Globus pallidus (tissue), 1 donor: ENCODE measurements at regions not wholly inside any gene's neighbourhood (a gene's known extent, or its start where the extent isn't known, plus 50 kb on each side); places are given as distances from the start of the nearest gene placed in this dataset.
"Not testable (repeated sequence)": the region's sequence is repeated elsewhere in the genome, so short reads cannot be mapped to it uniquely, and the experiment has no call there.

ENCODE experiments used
- DNase-seq: peaks from one replicate; pipeline ENCODE4 v3.0.0-alpha.2; 2015; ENCODE audit warnings: low spot score

- no peak for DNase-seq
Observed at GRCh38 chr3:103173940-103174339, 739.1 kb downstream of the ZPLD1 start.

DNA sequence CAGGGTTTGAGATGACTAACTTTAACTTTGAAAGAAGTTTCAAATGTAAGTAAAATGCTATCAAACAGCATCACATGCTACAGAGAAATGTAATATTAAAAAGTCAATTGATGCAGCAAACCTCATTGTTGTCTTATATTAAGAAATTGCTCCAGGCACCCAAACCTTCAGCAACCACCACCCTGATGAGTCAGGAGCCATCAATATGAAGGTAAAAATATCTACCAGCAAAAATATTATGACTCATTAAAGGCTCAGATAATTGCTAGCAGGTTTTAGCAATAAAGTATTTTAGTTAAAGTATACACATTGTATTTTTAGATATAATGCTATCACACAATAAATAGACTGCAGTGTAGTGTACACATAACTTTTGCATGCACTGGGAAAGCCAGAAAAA, 746.3 kb downstream of the ZPLD1 start:
- no peak for DNase-seq

- no peak for DNase-seq
Observed at GRCh38 chr3:103184772-103185171, 750.0 kb downstream of the ZPLD1 start.

GRCh38 chr3:103189941-103190340, 755.1 kb downstream of the ZPLD1 start:
- no peak for DNase-seq

DNA sequence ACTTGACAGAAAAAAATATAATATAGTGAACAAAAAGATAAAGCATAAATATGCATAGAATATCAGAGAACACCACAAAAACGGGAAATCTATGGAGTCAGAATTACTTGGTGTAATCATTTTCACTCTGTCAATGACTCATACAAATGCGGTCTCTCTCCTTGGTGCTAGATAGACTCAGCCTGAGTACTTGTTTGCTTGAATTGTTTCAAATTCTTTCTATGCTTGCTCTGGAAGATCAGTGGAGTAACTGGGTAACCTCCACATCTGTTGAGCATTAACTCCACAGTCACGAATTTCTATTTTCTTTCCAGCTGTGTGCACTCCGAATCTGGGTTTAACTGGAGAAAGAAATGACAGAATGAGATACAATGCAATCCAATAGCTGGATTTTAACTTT, 760.4 kb downstream of the ZPLD1 start:
- no peak for DNase-seq

DNA sequence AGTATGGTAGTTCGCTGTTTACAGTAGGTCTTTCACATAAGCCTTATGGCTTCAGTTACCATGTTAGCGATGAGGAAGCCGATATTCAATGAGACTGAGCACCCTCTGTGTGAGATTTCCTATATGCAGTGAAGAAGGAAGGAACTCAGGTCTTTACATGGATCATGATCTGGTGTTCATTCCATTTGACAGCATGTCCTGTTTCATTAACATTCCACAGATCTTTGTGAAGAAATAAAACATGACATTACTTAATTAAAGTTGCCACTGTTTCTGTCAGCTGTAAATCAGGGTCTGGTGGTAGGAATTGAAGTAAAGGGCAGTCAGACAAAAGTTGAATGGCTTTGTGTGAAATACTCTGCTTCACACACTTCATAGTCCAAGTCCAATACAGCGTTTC, 768.6 kb downstream of the ZPLD1 start:
- DNase-seq: no peak

DNA sequence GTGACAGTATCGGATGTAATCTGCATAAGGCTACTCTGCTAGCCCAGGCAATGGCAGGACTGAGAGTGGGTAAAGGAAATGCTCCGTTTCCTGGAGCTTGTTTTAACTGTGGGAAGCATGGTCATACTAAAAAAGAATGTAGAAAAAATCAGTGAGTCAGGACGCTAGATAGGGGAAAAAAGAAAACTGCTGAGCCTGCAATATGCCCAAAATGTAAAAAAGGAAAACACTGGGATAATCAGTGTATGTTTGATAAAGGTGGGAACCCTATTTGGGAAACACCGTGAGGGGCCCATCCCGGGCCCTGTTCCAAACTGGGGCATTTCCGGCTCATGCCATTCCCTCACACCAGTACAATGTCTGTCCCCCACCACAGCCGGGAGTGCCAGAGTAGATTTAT, 775.8 kb downstream of the ZPLD1 start:
- no peak for DNase-seq

- DNase-seq: no peak
Observed at GRCh38 chr3:103218146-103218545, 783.3 kb downstream of the ZPLD1 start.

DNA sequence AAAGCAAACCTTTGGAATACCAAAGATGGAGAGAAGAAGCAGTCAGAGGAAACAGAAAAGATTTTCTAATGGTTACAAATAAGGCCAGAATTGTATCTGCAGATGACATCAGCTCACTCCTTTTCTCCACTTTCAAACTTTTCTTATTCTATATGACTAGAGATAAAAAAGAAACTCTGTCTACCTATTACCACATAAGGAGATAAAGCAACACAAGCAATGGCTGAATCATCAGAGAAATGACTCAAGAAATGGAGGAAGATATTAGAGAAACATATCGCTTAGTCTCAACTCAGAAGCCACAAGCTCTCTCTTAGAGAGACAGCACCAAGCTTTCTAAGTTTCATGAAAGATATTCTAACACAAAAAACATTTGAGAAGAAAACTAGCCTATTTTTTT, 784.0 kb downstream of the ZPLD1 start:
- no peak for DNase-seq

GRCh38 chr3:103227651-103228050, 792.8 kb downstream of the ZPLD1 start:
- no peak for DNase-seq

DNA sequence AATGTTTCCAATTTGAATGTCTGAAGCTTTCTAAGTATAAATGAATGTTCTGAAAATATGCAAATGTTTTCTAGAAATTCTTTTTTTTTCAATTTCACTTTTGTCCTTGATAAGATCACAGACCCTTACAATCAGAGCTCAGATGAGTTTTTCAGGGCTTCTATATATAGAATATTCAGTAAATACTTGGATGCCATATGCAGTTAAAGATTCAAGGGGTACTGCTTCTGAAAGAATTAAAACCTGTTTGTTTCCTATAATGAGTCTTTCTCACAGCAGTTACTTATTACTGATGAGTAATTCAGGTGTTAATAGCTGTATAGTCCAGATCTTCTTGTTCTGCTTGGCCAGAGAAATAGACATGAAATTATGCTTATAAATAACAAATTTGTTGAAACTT, 812.6 kb downstream of the ZPLD1 start:
- no peak for DNase-seq

- not testable (repeated sequence) for DNase-seq
Observed at GRCh38 chr3:103254827-103255226, 820.0 kb downstream of the ZPLD1 start.

GRCh38 chr3:103269287-103269686, 834.5 kb downstream of the ZPLD1 start:
- DNase-seq: no peak

DNA sequence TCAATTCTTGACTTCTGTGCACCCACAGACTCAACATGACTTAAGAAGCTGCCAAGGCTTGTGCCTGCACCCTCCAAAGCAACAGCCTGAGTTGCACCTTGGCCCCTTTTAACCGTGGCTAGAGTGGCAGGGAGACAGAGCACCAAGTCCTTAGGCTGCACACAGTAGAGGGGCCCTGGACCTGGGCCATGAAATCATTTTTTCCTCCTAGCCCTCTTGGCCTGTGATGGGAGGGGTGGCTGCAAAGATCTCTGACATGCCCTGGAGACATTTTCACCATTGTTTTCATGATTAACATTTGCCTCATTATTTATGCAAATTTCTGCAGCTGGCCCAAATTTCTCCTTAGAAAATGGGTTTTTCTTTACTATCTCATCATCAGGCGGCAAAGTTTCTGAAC, 836.8 kb downstream of the ZPLD1 start:
- DNase-seq: no peak

DNA sequence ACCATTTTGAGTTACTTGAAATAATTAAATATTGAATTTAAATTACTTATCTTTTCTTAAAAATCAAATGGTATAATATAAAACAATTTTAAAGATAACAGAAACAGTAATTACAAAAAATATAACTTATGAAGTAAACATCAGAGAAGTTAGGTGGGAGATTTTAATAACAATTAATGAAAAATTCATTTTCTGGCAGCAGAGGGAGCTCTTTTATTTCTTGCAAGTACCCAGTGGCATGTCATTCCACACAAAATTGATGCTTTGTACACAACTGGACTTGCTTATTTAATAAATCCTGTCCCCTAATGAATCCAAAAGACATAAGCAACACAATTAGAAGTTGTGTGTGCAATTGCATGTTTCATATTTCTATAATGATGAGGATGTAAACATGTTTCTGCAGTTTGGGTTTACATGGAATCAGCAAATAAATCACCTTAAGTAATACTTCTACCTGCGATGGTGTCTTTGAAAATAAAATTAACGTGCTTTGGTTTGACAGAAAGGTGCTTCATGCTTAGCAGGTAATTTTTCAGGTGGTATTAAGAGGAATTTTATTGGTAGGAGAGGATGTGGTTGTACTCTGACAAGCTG, 861.3 kb downstream of the ZPLD1 start:
- DNase-seq: no peak

DNA sequence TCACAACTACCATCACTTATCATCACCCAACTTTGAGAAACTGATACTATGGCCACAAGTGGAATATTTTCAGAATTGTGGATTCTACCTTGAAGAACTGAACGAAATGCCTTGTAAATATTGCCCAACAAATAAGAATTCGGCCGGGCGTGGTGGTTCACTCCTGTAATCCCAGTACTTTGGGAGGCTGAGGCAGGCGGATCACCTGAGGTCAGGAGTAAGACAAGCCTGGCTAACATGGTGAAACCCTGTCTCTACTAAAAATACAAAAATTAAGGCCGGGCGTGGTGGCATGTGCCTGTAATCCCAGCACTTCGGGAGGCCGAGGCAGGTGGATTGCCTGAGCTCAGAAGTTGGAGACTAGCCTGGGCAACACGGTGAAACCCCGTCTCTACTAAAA, 862.7 kb downstream of the ZPLD1 start:
- not testable (repeated sequence) for DNase-seq

- no peak for DNase-seq
Observed at GRCh38 chr3:103306104-103306503, 871.3 kb downstream of the ZPLD1 start.

GRCh38 chr3:103308921-103309320, 874.1 kb downstream of the ZPLD1 start:
- no peak for DNase-seq

- no peak for DNase-seq
Observed at GRCh38 chr3:103319912-103320311, 885.1 kb downstream of the ZPLD1 start.

DNA sequence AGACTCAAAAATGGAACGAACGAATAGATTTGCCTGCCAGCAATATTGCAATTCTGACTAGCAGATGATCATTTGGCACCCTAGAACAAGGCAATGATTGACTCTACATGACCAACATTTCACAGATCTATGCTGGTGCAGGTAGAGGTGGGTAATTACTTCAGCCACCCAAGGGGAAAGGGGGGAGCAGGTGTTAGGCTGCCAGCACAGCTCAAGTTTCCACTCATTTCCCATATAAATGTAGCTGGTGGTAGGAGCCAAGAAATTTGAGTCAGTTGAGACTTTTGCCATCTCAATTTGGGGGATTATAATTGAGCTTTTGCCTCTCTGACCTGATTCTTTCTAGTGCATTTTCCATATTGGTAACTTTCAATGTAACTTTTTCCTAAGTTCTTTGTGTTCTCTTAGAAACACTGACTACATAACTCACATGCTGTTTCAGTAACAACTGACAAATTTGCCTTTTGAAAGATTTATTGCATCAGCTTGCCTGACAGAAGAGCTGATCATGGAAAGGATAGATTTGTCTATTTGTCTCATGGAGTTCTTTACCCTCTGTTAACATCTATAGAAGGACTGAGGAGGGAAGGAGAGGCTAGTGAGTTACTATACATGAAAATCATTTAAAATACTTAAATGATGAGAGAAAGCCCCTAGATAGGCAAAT, 902.5 kb downstream of the ZPLD1 start:
- DNase-seq: no peak

DNA sequence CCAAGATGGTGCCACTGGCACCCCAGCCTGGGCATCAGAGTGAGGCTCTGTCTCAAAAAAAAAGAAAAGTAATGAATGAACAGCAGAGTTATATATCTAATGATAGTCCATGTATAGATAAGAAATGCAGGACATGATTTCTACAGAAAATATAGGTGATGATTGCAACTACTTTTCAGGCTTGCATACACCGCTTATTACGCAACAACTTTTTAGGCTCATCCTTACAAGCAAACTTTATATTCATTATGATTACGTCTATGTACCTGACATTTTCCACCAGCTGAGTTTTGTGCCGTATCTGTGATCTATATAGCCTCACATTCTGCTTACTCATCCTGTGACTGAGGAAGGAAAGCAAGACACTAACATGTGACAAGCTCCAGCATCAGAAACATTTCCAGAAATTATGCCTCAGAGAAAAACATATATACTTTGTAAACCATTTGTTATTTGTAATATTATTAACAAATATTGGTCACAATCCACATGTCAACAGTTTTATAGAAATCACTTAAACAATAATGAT, 906.3 kb downstream of the ZPLD1 start:
- no peak for DNase-seq

DNA sequence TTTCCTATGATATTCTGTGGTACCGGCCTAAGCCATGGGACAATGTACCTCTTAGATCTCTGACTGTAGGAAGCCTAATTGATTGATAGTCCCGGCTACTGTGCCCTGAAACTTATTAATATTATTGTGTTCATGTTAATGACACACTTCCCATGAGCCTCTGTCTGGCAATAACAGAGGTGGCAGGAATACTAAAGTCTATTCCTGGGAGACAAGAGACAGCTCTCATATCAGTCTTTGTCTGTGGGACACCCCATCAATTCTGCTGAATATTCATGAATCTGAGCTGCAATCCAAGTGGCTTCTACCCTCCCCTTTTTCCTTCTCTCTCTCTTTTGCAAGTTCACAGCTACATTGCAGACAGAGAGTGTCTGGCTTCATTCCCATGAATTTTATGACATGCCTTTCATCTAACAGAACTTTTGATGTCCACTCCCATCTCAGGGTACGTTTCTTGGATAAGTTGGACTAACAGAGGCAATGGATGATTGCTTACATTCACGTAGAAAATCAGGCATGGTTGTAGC, 907.5 kb downstream of the ZPLD1 start:
- no peak for DNase-seq

- no peak for DNase-seq
Observed at GRCh38 chr3:103349760-103350159, 914.9 kb downstream of the ZPLD1 start.

DNA sequence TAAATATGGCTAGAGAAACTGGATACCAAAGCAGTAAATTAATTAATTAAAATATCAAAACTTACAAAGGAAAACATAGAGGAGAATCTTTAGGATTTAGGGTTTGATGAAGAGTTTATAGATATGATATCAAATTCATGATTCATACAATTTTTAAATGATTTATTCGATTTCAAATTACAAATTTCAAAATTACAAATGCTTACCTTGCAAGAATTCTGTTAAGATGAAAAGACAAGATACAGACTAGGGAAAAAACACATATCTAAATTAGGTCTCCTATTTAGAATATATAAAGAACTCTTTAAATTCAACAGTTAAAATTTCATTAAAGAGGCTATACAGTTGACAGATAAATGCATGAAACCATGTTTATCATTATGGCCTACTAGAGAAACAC, 930.7 kb downstream of the ZPLD1 start:
- no peak for DNase-seq
